Hepatocyte (in vitro differentiated cells): ENCODE measurements at regions not wholly inside any gene's neighbourhood (a gene's known extent, or its start where the extent isn't known, plus 50 kb on each side); places are given as distances from the start of the nearest gene placed in this dataset.

ENCODE experiments used
- EZH2phosphoT487 ChIP-seq: fragments of 200-600 bp; sonication (generic); IDR thresholded peaks from one replicate; pipeline ENCODE4 v1.6.1; 2018; ENCODE audit warnings: antibody characterized with exemption, mild to moderate bottlenecking, low read depth, moderate library complexity; ENCODE audit not compliant: unreplicated experiment, severe bottlenecking
- TF ChIP-seq, protein P1 (sequence below): fragments of 200-600 bp; sonication (generic); IDR thresholded peaks from 2 replicates; pipeline ENCODE4 v1.5.1; 2016; ENCODE audit warnings: antibody characterized with exemption, mild to moderate bottlenecking; ENCODE audit not compliant: poor library complexity

- TF ChIP-seq, protein P1, sequence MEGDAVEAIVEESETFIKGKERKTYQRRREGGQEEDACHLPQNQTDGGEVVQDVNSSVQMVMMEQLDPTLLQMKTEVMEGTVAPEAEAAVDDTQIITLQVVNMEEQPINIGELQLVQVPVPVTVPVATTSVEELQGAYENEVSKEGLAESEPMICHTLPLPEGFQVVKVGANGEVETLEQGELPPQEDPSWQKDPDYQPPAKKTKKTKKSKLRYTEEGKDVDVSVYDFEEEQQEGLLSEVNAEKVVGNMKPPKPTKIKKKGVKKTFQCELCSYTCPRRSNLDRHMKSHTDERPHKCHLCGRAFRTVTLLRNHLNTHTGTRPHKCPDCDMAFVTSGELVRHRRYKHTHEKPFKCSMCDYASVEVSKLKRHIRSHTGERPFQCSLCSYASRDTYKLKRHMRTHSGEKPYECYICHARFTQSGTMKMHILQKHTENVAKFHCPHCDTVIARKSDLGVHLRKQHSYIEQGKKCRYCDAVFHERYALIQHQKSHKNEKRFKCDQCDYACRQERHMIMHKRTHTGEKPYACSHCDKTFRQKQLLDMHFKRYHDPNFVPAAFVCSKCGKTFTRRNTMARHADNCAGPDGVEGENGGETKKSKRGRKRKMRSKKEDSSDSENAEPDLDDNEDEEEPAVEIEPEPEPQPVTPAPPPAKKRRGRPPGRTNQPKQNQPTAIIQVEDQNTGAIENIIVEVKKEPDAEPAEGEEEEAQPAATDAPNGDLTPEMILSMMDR: no peak
- TF ChIP-seq EZH2phosphoT487: no peak
Observed at GRCh38 chr1:38256072-38256471, 209.5 kb upstream of the POU3F1 start.
